GM21717 (cell line): ENCODE measurements at regions not wholly inside any gene's neighbourhood (a gene's known extent, or its start where the extent isn't known, plus 50 kb on each side); places are given as distances from the start of the nearest gene placed in this dataset.

Experiments used
- ATAC-seq: cut with Tn5 transposase; IDR thresholded peaks from one replicate; pipeline ENCODE4 v1.9.1; 2021; ENCODE audit warnings: mild to moderate bottlenecking, moderate library complexity; ENCODE audit not compliant: unreplicated experiment

DNA sequence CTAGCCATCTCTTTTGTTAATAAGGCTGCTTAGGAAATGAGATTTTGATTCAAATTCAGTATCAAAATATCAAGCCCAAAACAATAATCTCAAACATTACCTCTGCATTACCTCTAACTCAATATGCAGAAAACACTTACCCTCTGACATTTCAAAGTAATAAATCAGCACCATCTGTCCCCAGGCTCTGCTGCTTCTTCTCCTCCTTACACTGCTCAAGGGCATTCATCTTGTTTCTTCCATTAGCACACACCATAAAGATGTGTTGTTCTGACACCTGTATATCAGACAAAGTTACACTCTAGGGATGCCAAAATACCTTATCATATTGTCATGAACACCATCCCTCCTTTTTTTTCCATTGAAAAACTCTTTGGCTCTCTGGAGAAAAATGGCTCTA is 1630.3 kb downstream of the RPA4 start:
- no peak for ATAC-seq

DNA sequence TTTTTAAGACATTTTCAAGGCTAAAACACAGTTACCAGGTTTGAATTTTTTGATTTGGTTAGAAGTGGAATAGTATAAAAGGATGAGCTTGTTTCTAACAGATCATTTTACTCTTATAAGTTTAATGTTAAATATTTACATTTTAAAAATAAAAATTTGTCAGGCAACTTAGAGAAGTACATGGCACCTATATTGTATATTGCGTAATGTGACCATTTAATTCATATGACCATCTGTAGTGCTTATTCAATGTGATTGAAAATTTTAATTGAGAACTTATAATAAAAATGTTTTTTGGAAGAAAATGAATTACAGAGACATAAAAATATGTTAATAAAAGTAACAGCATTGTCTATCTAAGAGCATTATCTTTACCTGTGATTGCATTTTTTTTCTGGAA is 1632.4 kb downstream of the RPA4 start:
- ATAC-seq: no peak

DNA sequence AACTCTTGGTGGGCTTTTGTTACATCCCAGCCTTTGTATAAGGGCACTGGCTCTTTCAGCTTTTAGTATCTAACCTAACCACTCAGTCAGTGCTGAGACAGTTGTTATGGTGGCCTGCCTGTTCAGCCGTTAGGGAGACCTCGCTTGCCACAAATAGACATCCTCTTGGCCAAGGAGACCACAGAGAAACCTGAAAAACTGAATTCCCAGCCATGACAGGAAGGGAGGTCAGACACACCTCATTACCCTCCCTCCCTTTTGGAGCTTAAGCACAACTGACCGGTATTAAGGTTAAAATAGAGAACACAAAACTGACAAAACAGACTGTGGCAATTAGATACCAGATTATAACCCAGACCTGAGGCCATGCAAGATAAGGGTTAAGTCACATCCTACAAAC is 1639.3 kb downstream of the RPA4 start:
- no peak for ATAC-seq

DNA sequence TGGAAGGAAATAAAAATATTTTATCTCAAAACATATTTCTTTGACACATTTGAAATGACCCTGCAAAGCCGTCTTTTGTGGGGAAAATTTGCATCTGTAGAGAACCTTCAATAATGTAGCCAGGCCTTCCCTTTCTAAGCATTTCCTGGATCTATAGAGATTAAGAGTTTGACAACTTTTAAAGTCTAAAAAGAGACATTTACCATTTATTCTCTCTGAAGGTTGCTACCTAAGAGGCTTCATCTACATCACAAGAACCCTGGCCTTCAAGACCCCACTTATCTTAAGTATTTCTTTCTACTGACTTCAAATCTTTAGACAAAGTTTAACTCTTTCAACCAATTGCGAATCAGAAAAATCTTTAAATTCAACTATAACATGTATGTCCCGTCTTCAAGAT is 1639.8 kb downstream of the RPA4 start:
- no peak for ATAC-seq

- ATAC-seq: no peak
Measured at GRCh38 chrX:98548519-98548918, 1664.8 kb downstream of the RPA4 start.

DNA sequence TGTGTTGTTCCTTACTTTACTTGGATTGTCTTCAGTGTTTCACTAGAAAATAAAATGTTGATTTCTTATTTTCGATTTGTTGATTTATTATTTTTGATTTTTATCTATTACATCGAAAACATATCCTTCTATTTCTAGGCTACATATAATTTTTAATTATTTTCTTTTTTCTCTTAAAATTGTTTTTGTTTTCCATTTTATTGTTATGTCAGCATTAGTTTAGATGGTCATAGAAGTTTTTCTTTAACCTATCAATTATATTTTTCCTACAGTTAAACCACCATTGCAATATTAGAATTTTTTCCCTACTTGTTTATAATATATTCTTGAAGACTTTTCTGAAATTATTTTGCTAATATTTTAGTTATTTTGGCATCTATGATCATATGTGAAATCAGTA is 1685.1 kb downstream of the RPA4 start:
- ATAC-seq: no peak

DNA sequence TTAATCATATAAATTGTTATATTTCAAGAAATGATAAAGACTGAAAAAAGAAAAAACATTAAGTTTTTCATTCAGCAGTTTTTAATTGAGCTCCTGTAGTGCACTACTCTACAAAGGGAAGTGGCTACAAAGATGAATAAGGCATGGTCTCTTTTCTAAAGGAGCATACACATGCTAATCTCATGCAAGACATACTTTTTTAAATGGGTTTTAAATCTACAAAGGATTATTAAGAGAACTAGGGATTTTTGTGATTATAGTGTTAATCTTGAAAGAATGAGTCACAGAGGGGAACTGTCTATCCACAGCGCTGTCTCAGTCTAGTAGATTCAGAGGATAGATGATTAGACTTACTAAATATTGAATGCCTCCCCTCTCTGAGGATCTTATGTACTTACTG is 1722.2 kb downstream of the RPA4 start:
- no peak for ATAC-seq

DNA sequence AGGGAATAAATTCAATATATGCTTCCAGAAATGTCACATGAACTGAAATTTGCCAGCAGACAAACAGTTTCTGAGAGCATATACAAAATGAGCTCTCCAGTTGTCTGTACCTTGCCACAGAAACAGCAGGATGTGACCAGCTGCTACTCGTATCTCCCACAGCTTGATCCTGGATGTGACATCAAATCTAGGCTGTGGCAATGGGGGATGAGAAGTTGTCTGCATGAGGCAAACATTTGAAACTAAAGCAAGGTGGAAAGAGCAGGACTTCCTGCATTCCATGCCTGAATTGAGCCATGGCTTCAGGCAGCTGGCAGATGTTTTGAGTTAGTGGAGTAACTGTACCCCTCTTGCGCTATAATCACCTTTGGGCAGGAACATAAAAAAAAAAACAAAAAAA is 1724.0 kb downstream of the RPA4 start:
- ATAC-seq: no peak

DNA sequence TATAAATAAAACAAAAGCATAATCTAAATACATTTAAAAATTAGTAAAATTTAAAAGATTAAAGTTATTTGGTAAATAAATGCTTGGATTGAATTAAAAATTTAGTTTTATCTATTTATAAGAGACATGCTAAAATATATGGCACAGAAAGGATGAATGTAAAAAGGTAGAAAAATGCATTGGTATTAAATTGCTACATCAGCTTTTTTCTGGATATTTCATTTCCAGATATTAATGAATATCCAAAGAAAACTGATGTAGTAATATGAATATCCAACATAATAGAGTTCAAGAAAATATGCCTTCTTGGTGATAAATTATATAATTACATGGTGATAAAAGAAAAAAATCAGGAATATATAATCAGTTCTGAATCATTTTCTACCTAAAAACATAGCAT is 1743.9 kb downstream of the RPA4 start:
- no peak for ATAC-seq

GRCh38 chrX:98637451-98637850 is 1753.7 kb downstream of the RPA4 start:
- no peak for ATAC-seq

DNA sequence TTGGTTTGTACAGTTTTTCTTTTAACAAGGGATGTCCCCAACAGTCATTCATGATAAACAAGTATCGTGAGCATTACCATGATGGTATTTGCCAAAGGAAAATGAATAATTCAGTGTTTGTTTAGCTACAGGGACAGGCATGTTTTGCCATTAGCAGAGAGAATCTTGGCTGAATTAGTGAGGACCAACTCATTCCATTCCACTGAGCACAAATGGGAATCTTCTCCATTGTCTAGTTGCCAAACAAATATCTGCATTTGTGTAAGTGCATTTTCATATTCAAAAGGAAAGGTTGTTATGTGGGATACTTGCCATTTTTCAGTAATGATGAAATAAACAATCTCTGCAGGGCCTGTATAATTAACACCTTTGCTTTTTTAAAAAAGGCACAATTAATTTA is 1762.6 kb downstream of the RPA4 start:
- no peak for ATAC-seq

DNA sequence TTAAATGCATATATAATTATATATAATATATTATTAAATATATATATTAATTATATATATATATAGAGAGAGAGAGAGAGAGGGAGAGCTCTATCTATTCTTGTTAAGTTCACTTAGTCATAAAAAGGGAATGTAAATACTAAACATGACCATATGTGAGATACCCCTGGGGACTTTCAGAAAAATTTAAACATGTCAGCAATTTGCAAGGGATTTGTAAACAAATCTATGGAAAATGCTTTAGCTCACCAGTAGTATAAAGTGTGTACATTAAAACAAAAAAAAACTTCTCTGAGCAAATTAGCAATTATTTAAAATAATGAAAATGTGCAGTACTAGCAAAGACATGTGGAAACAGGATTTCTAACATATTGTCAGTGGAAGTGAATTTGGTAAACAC is 1755.5 kb downstream of the PCDH19 start:
- no peak for ATAC-seq
